Adrenal gland (tissue), 5 donors: ENCODE measurements at regions not wholly inside any gene's neighbourhood (a gene's known extent, or its start where the extent isn't known, plus 50 kb on each side); places are given as distances from the start of the nearest gene placed in this dataset.

ENCODE experiments used
- POLR2A ChIP-seq, 2 donors: fragments of 450-650 bp; IDR thresholded peaks; one replicate each; pipeline ENCODE4 v1.6.1; 2017; ENCODE audit warnings: antibody characterized with exemption in 2 of 2, mild to moderate bottlenecking in 2 of 2, moderate library complexity in 1 of 2
- TF ChIP-seq, protein P1 (sequence below), 6 experiments: fragments of 450-650 bp in 4 of 6; fragments of 200-600 bp in 2 of 6; sonication (generic) in 1 of 6; IDR thresholded peaks; 1 replicate in 5 of 6; 2 replicates in 1 of 6; pipeline versions ENCODE4 v1.5.1 to v1.8.0; 2016 to 2021; ENCODE audit warnings: antibody characterized with exemption in 6 of 6, mild to moderate bottlenecking in 2 of 6, moderate library complexity in 1 of 6
- donor health status: DM: no; HTN: no; CAD: no.

DNA sequence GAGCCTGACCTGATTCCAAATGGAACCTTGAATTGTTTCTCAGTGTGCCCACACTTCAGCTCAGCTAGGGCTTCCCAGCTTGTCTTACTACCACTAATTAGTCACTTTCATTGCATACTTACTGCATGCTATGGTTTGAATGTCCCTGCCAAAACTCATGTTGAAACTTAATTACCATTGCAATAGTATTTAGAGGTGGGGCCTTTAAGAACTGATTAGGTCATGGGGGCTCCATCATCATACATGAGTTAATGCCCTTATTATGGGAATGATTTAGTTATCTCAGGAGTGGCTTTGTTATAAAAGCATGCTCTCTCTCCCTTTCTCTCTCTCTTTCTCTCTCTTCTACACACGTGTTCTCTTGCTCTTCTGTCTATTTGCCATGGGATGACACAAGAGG lies 68.3 kb downstream of the NENF start:
- TF ChIP-seq POLR2A (IDR thresholded peaks at IDR 0.05) = no peak
- TF ChIP-seq, protein P1, sequence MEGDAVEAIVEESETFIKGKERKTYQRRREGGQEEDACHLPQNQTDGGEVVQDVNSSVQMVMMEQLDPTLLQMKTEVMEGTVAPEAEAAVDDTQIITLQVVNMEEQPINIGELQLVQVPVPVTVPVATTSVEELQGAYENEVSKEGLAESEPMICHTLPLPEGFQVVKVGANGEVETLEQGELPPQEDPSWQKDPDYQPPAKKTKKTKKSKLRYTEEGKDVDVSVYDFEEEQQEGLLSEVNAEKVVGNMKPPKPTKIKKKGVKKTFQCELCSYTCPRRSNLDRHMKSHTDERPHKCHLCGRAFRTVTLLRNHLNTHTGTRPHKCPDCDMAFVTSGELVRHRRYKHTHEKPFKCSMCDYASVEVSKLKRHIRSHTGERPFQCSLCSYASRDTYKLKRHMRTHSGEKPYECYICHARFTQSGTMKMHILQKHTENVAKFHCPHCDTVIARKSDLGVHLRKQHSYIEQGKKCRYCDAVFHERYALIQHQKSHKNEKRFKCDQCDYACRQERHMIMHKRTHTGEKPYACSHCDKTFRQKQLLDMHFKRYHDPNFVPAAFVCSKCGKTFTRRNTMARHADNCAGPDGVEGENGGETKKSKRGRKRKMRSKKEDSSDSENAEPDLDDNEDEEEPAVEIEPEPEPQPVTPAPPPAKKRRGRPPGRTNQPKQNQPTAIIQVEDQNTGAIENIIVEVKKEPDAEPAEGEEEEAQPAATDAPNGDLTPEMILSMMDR (IDR thresholded peaks at IDR 0.05) = no peak
